T-helper 1 cell treated with Interleukin-12 subunit alpha and Interleukin-12 subunit beta and Interleukin-4 antibody, amounts not matched to agents 30 μg/mL and 1 μg/mL, for 36 hours (primary cell): ENCODE measurements at regions not wholly inside any gene's neighbourhood (a gene's known extent, or its start where the extent isn't known, plus 50 kb on each side); places are given as distances from the start of the nearest gene placed in this dataset.

Experiments
- H3K27ac Mint-ChIP-seq: one replicate; pipeline ENCODE4 v1.8.0; 2021; ENCODE audit warnings: mild to moderate bottlenecking, mixed read lengths
- H3K27me3 Mint-ChIP-seq: one replicate; pipeline ENCODE4 v1.8.0; 2021; ENCODE audit warnings: low read depth, mixed read lengths
- H3K36me3 Mint-ChIP-seq: one replicate; pipeline ENCODE4 v1.8.0; 2021; ENCODE audit warnings: low read depth, mixed read lengths
- H3K4me1 Mint-ChIP-seq: one replicate; pipeline ENCODE4 v1.8.0; 2021; ENCODE audit warnings: low read depth, mixed read lengths
- H3K4me3 Mint-ChIP-seq: one replicate; pipeline ENCODE4 v1.8.0; 2021; ENCODE audit warnings: mild to moderate bottlenecking, moderate library complexity, mixed read lengths
- H3K9me3 Mint-ChIP-seq: one replicate; pipeline ENCODE4 v1.8.0; 2021; ENCODE audit warnings: mixed read lengths

- Mint-ChIP-seq H3K36me3 (no peaks in the 10 kb centered on the region), H3K27me3 (peaks cover 10% of the 10 kb centered on the region), H3K9me3 (no peaks in the 10 kb centered on the region), H3K4me1 (no peaks in the 10 kb centered on the region), H3K4me3 (no peak overlapping the region), H3K27ac (no peak overlapping the region)
These were observed 71.8 kb upstream of the ATL2 start for GRCh38 chr2:38448692-38449410.

- H3K4me1 Mint-ChIP-seq: no peaks in the 10 kb centered on the region
- H3K27me3 Mint-ChIP-seq: peaks cover 21% of the 10 kb centered on the region
- H3K36me3 Mint-ChIP-seq: no peaks in the 10 kb centered on the region
- H3K4me3 Mint-ChIP-seq: no peak overlapping the region
- H3K9me3 Mint-ChIP-seq: no peaks in the 10 kb centered on the region
- no peak overlapping the region for H3K27ac Mint-ChIP-seq
These were observed 70.0 kb upstream of the ATL2 start for GRCh38 chr2:38446906-38447561.

DNA sequence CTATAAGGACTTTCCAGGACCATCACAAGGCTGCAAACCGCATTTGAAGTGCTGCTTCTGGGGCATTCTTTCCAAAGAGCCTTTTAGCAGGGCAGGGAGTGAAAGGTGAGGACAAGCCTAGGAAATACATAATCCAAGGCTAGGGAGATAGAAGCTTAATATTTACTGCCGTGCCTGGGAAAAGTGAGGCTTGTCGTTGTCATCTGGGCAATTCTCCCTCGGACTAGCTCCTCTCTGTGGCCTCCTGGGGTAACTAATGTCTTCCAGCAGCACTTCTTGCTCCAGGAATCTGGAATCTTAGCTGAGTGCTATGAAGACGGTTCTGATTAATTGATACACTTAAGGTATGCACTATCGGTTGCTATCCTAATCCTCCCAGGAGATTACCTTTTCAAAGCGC is 69.3 kb upstream of the ATL2 start:
- no peaks in the 10 kb centered on the region for H3K36me3 Mint-ChIP-seq
- no peak overlapping the region for H3K27ac Mint-ChIP-seq
- no peaks in the 10 kb centered on the region for H3K4me1 Mint-ChIP-seq
- no peaks in the 10 kb centered on the region for H3K9me3 Mint-ChIP-seq
- H3K27me3 Mint-ChIP-seq: peaks cover 25% of the 10 kb centered on the region
- H3K4me3 Mint-ChIP-seq: no peak overlapping the region

- no peaks in the 10 kb centered on the region for H3K9me3 Mint-ChIP-seq
These were observed 67.2 kb upstream of the ATL2 start for GRCh38 chr2:38444247-38444646.

GRCh38 chr2:38442643-38443541 is 65.8 kb upstream of the ATL2 start:
- H3K27ac Mint-ChIP-seq: no peak overlapping the region
- H3K9me3 Mint-ChIP-seq: no peaks in the 10 kb centered on the region
- H3K4me1 Mint-ChIP-seq: peaks cover 9% of the 10 kb centered on the region
- H3K27me3 Mint-ChIP-seq: peaks cover 30% of the 10 kb centered on the region
- no peak overlapping the region for H3K4me3 Mint-ChIP-seq
- H3K36me3 Mint-ChIP-seq: no peaks in the 10 kb centered on the region

More at GRCh38 chr2:38444247-38444646, 67.2 kb upstream of the ATL2 start:
- Mint-ChIP-seq H3K36me3 (no peaks in the 10 kb centered on the region), H3K4me3 (no peak overlapping the region), H3K27ac (no peak overlapping the region), H3K4me1 (no peaks in the 10 kb centered on the region), H3K27me3 (peaks cover 30% of the 10 kb centered on the region)

GRCh38 chr2:38441346-38441745 is 64.3 kb upstream of the ATL2 start:
- peaks cover 30% of the 10 kb centered on the region for H3K27me3 Mint-ChIP-seq
- no peak overlapping the region for H3K4me3 Mint-ChIP-seq
- H3K27ac Mint-ChIP-seq: no peak overlapping the region
- peaks cover 9% of the 10 kb centered on the region for H3K4me1 Mint-ChIP-seq
- no peaks in the 10 kb centered on the region for H3K9me3 Mint-ChIP-seq
- no peaks in the 10 kb centered on the region for H3K36me3 Mint-ChIP-seq

DNA sequence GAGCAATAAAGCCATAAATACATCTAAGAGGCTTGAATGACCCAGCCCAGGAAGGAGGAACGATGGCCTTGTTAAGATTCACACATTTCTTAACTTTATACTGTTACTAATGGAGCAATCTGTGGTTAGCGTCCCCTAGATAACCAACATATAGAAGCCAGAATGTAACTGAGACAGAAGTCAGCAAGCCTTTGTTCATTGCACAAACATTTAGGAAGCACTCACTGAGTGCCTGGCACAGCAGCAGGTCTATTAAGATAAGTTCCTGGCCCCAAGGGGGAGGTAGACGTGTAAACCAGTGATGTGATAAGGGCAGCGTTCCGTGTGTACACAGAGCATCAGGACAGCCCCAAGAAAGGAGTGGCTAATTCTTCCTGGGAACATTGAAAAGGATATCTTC is 63.6 kb upstream of the ATL2 start:
- H3K27ac Mint-ChIP-seq: no peak overlapping the region
- no peaks in the 10 kb centered on the region for H3K9me3 Mint-ChIP-seq
- H3K4me1 Mint-ChIP-seq: peaks cover 9% of the 10 kb centered on the region
- peaks cover 26% of the 10 kb centered on the region for H3K27me3 Mint-ChIP-seq
- no peaks in the 10 kb centered on the region for H3K36me3 Mint-ChIP-seq
- H3K4me3 Mint-ChIP-seq: no peak overlapping the region

GRCh38 chr2:38439863-38440262 is 62.8 kb upstream of the ATL2 start:
- Mint-ChIP-seq H3K36me3 (no peaks in the 10 kb centered on the region), H3K4me1 (peaks cover 9% of the 10 kb centered on the region), H3K9me3 (no peaks in the 10 kb centered on the region), H3K27ac (no peak overlapping the region), H3K27me3 (peaks cover 26% of the 10 kb centered on the region), H3K4me3 (no peak overlapping the region)

- H3K4me3 Mint-ChIP-seq: no peak overlapping the region
These were observed 62.0 kb upstream of the ATL2 start for GRCh38 chr2:38438883-38439612.

DNA sequence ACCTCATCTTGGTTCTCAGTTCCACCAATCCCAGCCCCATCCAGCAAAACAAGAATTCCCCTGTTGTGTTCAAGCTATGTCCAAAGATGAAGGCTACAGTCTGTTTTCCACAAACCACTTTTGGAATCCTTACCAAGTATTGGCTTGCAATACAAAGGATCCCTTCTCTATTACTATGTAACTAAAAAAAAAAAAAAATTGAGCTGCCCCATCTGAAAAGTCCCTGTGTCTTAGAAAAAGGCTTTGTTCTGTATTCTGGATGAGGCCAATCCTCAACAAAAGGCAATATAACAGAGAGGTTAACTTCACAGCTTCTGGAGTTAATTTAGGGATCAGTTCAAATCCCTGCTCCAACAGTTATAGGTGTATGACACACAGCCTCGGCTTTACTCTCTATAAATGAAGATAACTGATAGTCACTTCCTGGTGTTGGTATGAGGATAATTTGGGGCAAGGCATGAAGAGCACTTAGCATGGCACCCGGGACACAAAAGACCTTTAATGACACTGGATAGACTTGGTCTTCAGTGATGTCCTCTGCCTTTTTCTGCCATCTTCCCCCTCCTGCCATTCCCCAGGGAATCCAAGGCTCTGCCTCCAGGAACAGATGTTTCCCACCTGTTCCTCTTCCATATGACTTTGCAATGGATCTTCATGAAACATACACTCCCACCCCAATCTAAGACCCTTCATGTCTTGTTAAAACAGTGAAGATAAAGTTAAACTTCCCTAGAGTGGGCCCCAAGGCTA is 61.2 kb upstream of the ATL2 start:
- no peak overlapping the region for H3K4me3 Mint-ChIP-seq

More at GRCh38 chr2:38438883-38439612, 62.0 kb upstream of the ATL2 start:
- peaks cover 9% of the 10 kb centered on the region for H3K4me1 Mint-ChIP-seq
- peaks cover 20% of the 10 kb centered on the region for H3K27me3 Mint-ChIP-seq
- H3K9me3 Mint-ChIP-seq: no peaks in the 10 kb centered on the region
- no peaks in the 10 kb centered on the region for H3K36me3 Mint-ChIP-seq
- peak overlapping the region; percentile 36 for H3K27ac Mint-ChIP-seq

GRCh38 chr2:38436227-38436664 is 59.2 kb upstream of the ATL2 start:
- Mint-ChIP-seq H3K27ac (no peak overlapping the region), H3K9me3 (no peaks in the 10 kb centered on the region), H3K4me3 (no peak overlapping the region), H3K4me1 (peaks cover 12% of the 10 kb centered on the region), H3K36me3 (no peaks in the 10 kb centered on the region), H3K27me3 (peaks cover 8% of the 10 kb centered on the region)

More for the DNA sequence above, 61.2 kb upstream of the ATL2 start:
- H3K27ac Mint-ChIP-seq: peak overlapping the region; percentile 36
- H3K27me3 Mint-ChIP-seq: peaks cover 20% of the 10 kb centered on the region
- H3K9me3 Mint-ChIP-seq: no peaks in the 10 kb centered on the region
- peaks cover 9% of the 10 kb centered on the region for H3K4me1 Mint-ChIP-seq
- H3K36me3 Mint-ChIP-seq: no peaks in the 10 kb centered on the region

DNA sequence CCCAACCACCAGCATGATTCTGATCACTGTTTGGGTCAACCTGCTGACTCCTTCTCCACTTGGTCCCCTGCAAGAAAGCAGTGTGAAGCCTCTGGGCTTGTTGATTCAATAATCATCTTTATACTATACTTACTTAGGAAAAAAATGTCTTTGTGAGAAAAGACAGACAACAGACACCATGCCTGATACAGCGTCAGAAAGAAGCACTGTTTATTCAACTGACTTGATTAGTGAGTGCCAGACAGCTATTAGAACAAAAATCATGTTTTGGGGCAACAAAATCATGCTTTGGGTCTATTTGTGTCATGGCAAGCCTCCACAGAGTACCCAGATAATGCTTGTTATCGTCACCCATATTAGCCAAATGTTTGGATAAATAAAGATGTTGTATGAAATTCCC is 58.7 kb upstream of the ATL2 start:
- no peak overlapping the region for H3K4me3 Mint-ChIP-seq
- H3K9me3 Mint-ChIP-seq: no peaks in the 10 kb centered on the region
- no peaks in the 10 kb centered on the region for H3K36me3 Mint-ChIP-seq
- peaks cover 12% of the 10 kb centered on the region for H3K4me1 Mint-ChIP-seq
- H3K27me3 Mint-ChIP-seq: peaks cover 4% of the 10 kb centered on the region
- H3K27ac Mint-ChIP-seq: no peak overlapping the region

DNA sequence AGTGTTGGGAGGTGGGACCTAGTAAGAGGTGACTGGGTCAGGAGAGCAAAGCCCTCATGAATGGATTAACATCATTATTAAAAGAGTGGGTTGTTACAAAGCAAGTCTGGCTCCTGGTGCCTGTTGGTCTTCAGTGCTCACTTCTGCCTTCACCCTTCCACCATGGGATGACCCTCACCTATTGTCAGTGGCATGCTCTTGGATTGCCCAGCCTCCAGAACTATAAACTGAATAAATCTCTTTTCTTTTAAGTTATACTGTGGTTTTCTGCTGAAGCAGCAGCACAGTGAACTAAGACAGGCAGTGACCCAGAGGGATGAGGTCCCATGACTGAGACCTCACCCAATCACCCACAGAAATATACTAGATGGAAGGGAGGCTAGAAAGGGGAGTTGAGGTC is 57.5 kb upstream of the ATL2 start:
- Mint-ChIP-seq H3K27ac (no peak overlapping the region), H3K36me3 (no peaks in the 10 kb centered on the region), H3K4me1 (peaks cover 12% of the 10 kb centered on the region), H3K4me3 (no peak overlapping the region), H3K27me3 (peaks cover 4% of the 10 kb centered on the region), H3K9me3 (no peaks in the 10 kb centered on the region)
